Heart right ventricle (tissue), 16 donors: ENCODE measurements at regions not wholly inside any gene's neighbourhood (a gene's known extent, or its start where the extent isn't known, plus 50 kb on each side); places are given as distances from the start of the nearest gene placed in this dataset.

Experiments used
- ATAC-seq, 8 donors: fragments of 200-7000 bp; cut with Tn5 transposase; one replicate each; pipeline ENCODE4 v1.9.1; 2020; ENCODE audit warnings: mild to moderate bottlenecking in 8 of 8, moderate library complexity in 8 of 8, moderate number of reproducible peaks in 1 of 8
- DNase-seq, 2 donors: peaks; one replicate each; pipeline ENCODE4 v3.0.0-alpha.2; 2020
- H3K27ac ChIP-seq, 10 donors: fragments of 200-600 bp; sonication (generic) in 2 of 10; one replicate each; pipeline versions ENCODE4 v1.5.0 to v1.8.0; 2020 to 2022; ENCODE audit warnings: mild to moderate bottlenecking in 3 of 10
- H3K27me3 ChIP-seq, 7 donors: fragments of 200-600 bp; one replicate each; pipeline ENCODE4 v1.8.0; 2021 to 2022; ENCODE audit warnings: mild to moderate bottlenecking in 2 of 7
- H3K36me3 ChIP-seq, 9 donors: fragments of 200-600 bp; sonication (generic) in 1 of 9; one replicate each; pipeline versions ENCODE4 v1.5.0 to v1.8.0; 2020 to 2022; ENCODE audit warnings: mild to moderate bottlenecking in 2 of 9
- H3K4me1 ChIP-seq, 9 donors: fragments of 200-600 bp; sonication (generic) in 1 of 9; one replicate each; pipeline versions ENCODE4 v1.5.0 to v1.8.0; 2020 to 2022; ENCODE audit warnings: mild to moderate bottlenecking in 4 of 9
- H3K4me3 ChIP-seq, 10 donors: fragments of 200-600 bp; sonication (generic) in 2 of 10; one replicate each; pipeline versions ENCODE4 v1.5.0 to v1.8.0; 2020 to 2022; ENCODE audit warnings: mild to moderate bottlenecking in 7 of 10, moderate library complexity in 2 of 10
- H3K9me3 ChIP-seq, 11 donors: fragments of 200-600 bp in 10 of 11; sonication (generic) in 2 of 11; one replicate each; pipeline versions ENCODE4 v1.5.0 to v1.8.0; 2013 to 2022; ENCODE audit warnings: mild to moderate bottlenecking in 2 of 11, control low read depth in 1 of 11, moderate library complexity in 1 of 11
- WGBS, 2 donors: extraction: QIAGEN DNeasy Blood & Tissue Kit; methylation state at CpG; one replicate each; pipeline ENCODE4 v1.1.7; 2013; ENCODE audit warnings: inconsistent platforms in 1 of 2; 5-methylcytosine and 5-hydroxymethylcytosine counted together
- intact Hi-C, 10 donors: fragments of 100-400 bp; cut with DNase I; formaldehyde crosslinking; loops; one replicate each; pipeline versions ENCODE4 v1.11.1 to v1.14.2; 2022
- TF ChIP-seq, protein P1 (sequence below), 9 donors: fragments of 200-600 bp; sonication (generic) in 2 of 9; IDR thresholded peaks; one replicate each; pipeline versions ENCODE4 v1.5.0 to v1.8.0; 2021 to 2022; ENCODE audit warnings: antibody characterized with exemption in 9 of 9, mild to moderate bottlenecking in 5 of 9, moderate library complexity in 1 of 9
- donor health status: Arrhythmogenic right ventricular cardiomyopathy.
- donor health status: ischemic (EF 13 %, LVEDD 7.1; RV severe dilation, severe dysfunction).
- donor health status: healthy with polysubstance abuse.
- donor health status: DM: no; HTN: yes; CAD: no.
- donor health status: DM: no; HTN: no; CAD: no.
- donor health status: ischemic (EF 25% LVEDD 6.9; RV normal size, moderate dysfunction).
- donor health status: ischemic (EF 25% LVEDD 5.7; RV mildly dilated, moderate dysfunction).
- donor health status: healthy.
- donor health status: DM: yes; HTN: yes; CAD: no.
- donor health status: Ischemic cardiomyopathy.
- donor health status: ischemic (EF 35%, LVEDD 5.7; RV mildly dilated, moderate dysfunction).
- donor health status: nonischemic (EF 11% LVEDD 7.7; RV severe dilation, severe dysfunction).
- donor health status: DM: yes; HTN: yes; CAD: no.
- donor health status: PGD.
- donor health status: ischemic (EF 29% LVEDD 5.4; RV normal size, mild dysfunction).
- donor health status: nonischemic (EF 23%, LVEDD 6.1; RV moderate dilation, normal function).

GRCh38 chr13:38570706-38571105 lies 116.2 kb upstream of the FREM2 start:
- Histone ChIP-seq H3K4me3 (no peak overlapping the region), H3K9me3 (peaks cover 0 to 16% (median 3%) of the 10 kb centered on the region in 11 donors), H3K27ac (no peak overlapping the region), H3K4me1 (no peaks in the 10 kb centered on the region), H3K36me3 (no peaks in the 10 kb centered on the region), H3K27me3 (no peaks in the 10 kb centered on the region)
- WGBS, 2 donors = 53 to 71% methylated on average over 1 of the region's 1 CpG
- peak in 1 of 8 donors; percentile 85 for ATAC-seq
- intact Hi-C loops = no loop called here
- TF ChIP-seq, protein P1, sequence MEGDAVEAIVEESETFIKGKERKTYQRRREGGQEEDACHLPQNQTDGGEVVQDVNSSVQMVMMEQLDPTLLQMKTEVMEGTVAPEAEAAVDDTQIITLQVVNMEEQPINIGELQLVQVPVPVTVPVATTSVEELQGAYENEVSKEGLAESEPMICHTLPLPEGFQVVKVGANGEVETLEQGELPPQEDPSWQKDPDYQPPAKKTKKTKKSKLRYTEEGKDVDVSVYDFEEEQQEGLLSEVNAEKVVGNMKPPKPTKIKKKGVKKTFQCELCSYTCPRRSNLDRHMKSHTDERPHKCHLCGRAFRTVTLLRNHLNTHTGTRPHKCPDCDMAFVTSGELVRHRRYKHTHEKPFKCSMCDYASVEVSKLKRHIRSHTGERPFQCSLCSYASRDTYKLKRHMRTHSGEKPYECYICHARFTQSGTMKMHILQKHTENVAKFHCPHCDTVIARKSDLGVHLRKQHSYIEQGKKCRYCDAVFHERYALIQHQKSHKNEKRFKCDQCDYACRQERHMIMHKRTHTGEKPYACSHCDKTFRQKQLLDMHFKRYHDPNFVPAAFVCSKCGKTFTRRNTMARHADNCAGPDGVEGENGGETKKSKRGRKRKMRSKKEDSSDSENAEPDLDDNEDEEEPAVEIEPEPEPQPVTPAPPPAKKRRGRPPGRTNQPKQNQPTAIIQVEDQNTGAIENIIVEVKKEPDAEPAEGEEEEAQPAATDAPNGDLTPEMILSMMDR (IDR thresholded peaks at IDR 0.05) = no peak
- DNase-seq = no peak

GRCh38 chr13:38575427-38575826 lies 111.5 kb upstream of the FREM2 start:
- H3K27ac ChIP-seq = no peak overlapping the region
- H3K9me3 ChIP-seq = peaks cover 0 to 16% (median 3%) of the 10 kb centered on the region in 11 donors
- H3K4me1 ChIP-seq = no peaks in the 10 kb centered on the region
- DNase-seq (no peak), ATAC-seq (no peak)
- H3K27me3 ChIP-seq = no peaks in the 10 kb centered on the region
- TF ChIP-seq, protein P1 (IDR thresholded peaks at IDR 0.05) = no peak
- 74 to 76% methylated on average over 2 of the region's 2 CpGs for WGBS, 2 donors
- H3K36me3 ChIP-seq = no peaks in the 10 kb centered on the region
- H3K4me3 ChIP-seq = no peak overlapping the region
- intact Hi-C loops = no loop called here

- ATAC-seq = no peak
- no peak overlapping the region for H3K27ac ChIP-seq
- intact Hi-C loops = no loop called here
- TF ChIP-seq, protein P1 (IDR thresholded peaks at IDR 0.05) = no peak
- no peak for DNase-seq
- WGBS, 2 donors = 30 to 44% methylated on average over 3 of the region's 3 CpGs
- H3K4me3 ChIP-seq = no peak overlapping the region
- H3K4me1 ChIP-seq = no peaks in the 10 kb centered on the region
- H3K27me3 ChIP-seq = no peaks in the 10 kb centered on the region
- H3K9me3 ChIP-seq = peaks cover 0 to under 1% (median 0%) of the 10 kb centered on the region in 11 donors
- H3K36me3 ChIP-seq = no peaks in the 10 kb centered on the region
Measured at GRCh38 chr13:38577048-38577447, 109.8 kb upstream of the FREM2 start.

GRCh38 chr13:38582133-38582532 lies 104.7 kb upstream of the FREM2 start:
- ATAC-seq = peak in 5 of 8 donors; percentile 26 to 75 (median 60)
- TF ChIP-seq, protein P1 (IDR thresholded peaks at IDR 0.05) = peak in 7 of 9 donors; percentile 16 to 56 (median 54)

More at GRCh38 chr13:38582133-38582532, 104.7 kb upstream of the FREM2 start:
- intact Hi-C loops = loop anchor here in 2 of 10 donors (5.0 to 10.0 kb wide), 2 partner anchors 940 to 1507 kb away; no protein-coding TSS in a partner anchor
- H3K36me3 ChIP-seq = no peaks in the 10 kb centered on the region
- no peaks in the 10 kb centered on the region for H3K9me3 ChIP-seq
- H3K4me3 ChIP-seq = no peak overlapping the region
- no peak overlapping the region for H3K27ac ChIP-seq
- DNase-seq = peak in 1 of 2 donors; percentile 15
- H3K27me3 ChIP-seq = no peaks in the 10 kb centered on the region
- no peaks in the 10 kb centered on the region for H3K4me1 ChIP-seq
- WGBS, 2 donors = 10 to 12% methylated on average over 2 of the region's 2 CpGs
